H1 (cell line): ENCODE measurements at regions not wholly inside any gene's neighbourhood (a gene's known extent, or its start where the extent isn't known, plus 50 kb on each side); places are given as distances from the start of the nearest gene placed in this dataset.

Experiments
- EZH2 ChIP-seq: fragments of 200-600 bp; sonication (generic); IDR thresholded peaks from 2 replicates; pipeline ENCODE4 v1.7.1; 2012; ENCODE audit warnings: low read depth, mild to moderate bottlenecking, moderate library complexity, low read length, inconsistent platforms; ENCODE audit not compliant: severe bottlenecking
- SRF ChIP-seq: IDR thresholded peaks from 2 replicates; pipeline ENCODE4 v1.6.1; 2011; ENCODE audit warnings: mild to moderate bottlenecking, low read depth, low read length, moderate library complexity
- TAF7 ChIP-seq: optimal IDR thresholded peaks from 2 replicates; pipeline ENCODE3; 2011; ENCODE audit warnings: low read depth, mild to moderate bottlenecking, inconsistent platforms, low read length, moderate library complexity, borderline replicate concordance
- TF ChIP-seq, protein P1 (sequence below): fragments of 300-600 bp; sonication (generic); IDR thresholded peaks from 2 replicates; pipeline ENCODE4 v1.7.1; 2012; ENCODE audit warnings: low read length, moderate library complexity, mild to moderate bottlenecking, inconsistent platforms; ENCODE audit not compliant: insufficient replicate concordance

GRCh38 chr5:175118700-175119309 is 325.2 kb downstream of the DRD1 start (continued):
- no peak for TF ChIP-seq TAF7
- TF ChIP-seq, protein P1, sequence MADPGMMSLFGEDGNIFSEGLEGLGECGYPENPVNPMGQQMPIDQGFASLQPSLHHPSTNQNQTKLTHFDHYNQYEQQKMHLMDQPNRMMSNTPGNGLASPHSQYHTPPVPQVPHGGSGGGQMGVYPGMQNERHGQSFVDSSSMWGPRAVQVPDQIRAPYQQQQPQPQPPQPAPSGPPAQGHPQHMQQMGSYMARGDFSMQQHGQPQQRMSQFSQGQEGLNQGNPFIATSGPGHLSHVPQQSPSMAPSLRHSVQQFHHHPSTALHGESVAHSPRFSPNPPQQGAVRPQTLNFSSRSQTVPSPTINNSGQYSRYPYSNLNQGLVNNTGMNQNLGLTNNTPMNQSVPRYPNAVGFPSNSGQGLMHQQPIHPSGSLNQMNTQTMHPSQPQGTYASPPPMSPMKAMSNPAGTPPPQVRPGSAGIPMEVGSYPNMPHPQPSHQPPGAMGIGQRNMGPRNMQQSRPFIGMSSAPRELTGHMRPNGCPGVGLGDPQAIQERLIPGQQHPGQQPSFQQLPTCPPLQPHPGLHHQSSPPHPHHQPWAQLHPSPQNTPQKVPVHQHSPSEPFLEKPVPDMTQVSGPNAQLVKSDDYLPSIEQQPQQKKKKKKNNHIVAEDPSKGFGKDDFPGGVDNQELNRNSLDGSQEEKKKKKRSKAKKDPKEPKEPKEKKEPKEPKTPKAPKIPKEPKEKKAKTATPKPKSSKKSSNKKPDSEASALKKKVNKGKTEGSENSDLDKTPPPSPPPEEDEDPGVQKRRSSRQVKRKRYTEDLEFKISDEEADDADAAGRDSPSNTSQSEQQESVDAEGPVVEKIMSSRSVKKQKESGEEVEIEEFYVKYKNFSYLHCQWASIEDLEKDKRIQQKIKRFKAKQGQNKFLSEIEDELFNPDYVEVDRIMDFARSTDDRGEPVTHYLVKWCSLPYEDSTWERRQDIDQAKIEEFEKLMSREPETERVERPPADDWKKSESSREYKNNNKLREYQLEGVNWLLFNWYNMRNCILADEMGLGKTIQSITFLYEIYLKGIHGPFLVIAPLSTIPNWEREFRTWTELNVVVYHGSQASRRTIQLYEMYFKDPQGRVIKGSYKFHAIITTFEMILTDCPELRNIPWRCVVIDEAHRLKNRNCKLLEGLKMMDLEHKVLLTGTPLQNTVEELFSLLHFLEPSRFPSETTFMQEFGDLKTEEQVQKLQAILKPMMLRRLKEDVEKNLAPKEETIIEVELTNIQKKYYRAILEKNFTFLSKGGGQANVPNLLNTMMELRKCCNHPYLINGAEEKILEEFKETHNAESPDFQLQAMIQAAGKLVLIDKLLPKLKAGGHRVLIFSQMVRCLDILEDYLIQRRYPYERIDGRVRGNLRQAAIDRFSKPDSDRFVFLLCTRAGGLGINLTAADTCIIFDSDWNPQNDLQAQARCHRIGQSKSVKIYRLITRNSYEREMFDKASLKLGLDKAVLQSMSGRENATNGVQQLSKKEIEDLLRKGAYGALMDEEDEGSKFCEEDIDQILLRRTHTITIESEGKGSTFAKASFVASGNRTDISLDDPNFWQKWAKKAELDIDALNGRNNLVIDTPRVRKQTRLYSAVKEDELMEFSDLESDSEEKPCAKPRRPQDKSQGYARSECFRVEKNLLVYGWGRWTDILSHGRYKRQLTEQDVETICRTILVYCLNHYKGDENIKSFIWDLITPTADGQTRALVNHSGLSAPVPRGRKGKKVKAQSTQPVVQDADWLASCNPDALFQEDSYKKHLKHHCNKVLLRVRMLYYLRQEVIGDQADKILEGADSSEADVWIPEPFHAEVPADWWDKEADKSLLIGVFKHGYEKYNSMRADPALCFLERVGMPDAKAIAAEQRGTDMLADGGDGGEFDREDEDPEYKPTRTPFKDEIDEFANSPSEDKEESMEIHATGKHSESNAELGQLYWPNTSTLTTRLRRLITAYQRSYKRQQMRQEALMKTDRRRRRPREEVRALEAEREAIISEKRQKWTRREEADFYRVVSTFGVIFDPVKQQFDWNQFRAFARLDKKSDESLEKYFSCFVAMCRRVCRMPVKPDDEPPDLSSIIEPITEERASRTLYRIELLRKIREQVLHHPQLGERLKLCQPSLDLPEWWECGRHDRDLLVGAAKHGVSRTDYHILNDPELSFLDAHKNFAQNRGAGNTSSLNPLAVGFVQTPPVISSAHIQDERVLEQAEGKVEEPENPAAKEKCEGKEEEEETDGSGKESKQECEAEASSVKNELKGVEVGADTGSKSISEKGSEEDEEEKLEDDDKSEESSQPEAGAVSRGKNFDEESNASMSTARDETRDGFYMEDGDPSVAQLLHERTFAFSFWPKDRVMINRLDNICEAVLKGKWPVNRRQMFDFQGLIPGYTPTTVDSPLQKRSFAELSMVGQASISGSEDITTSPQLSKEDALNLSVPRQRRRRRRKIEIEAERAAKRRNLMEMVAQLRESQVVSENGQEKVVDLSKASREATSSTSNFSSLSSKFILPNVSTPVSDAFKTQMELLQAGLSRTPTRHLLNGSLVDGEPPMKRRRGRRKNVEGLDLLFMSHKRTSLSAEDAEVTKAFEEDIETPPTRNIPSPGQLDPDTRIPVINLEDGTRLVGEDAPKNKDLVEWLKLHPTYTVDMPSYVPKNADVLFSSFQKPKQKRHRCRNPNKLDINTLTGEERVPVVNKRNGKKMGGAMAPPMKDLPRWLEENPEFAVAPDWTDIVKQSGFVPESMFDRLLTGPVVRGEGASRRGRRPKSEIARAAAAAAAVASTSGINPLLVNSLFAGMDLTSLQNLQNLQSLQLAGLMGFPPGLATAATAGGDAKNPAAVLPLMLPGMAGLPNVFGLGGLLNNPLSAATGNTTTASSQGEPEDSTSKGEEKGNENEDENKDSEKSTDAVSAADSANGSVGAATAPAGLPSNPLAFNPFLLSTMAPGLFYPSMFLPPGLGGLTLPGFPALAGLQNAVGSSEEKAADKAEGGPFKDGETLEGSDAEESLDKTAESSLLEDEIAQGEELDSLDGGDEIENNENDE: no peak
- TF ChIP-seq SRF: no peak
- TF ChIP-seq EZH2: no peak
